DMS53 treated with DMSO at 0.1 percent for 48 hours (cell line): ENCODE measurements at regions not wholly inside any gene's neighbourhood (a gene's known extent, or its start where the extent isn't known, plus 50 kb on each side); places are given as distances from the start of the nearest gene placed in this dataset.

Source experiments
- DNase-seq: peaks from one replicate; lab custom pipeline; 2025; ENCODE audit not compliant: unreplicated experiment; lab: John Stamatoyannopoulos, UW

- DNase-seq, result no peak
These were observed 598.2 kb upstream of the SYT4 start for GRCh38 chr18:43875511-43875910.

- DNase-seq, result no peak
These were observed 599.0 kb upstream of the SYT4 start for GRCh38 chr18:43876286-43876685.

- DNase-seq, result no peak
These were observed 599.5 kb upstream of the SYT4 start for GRCh38 chr18:43876748-43877147.

GRCh38 chr18:43877616-43878321 is 600.5 kb upstream of the SYT4 start:
- DNase-seq, result no peak

GRCh38 chr18:43879415-43879814 is 602.1 kb upstream of the SYT4 start:
- no peak for DNase-seq

- no peak for DNase-seq
These were observed 605.2 kb upstream of the SYT4 start for GRCh38 chr18:43882358-43883055.

GRCh38 chr18:43883886-43884285 is 606.6 kb upstream of the SYT4 start:
- no peak for DNase-seq

GRCh38 chr18:43886341-43886740 is 609.1 kb upstream of the SYT4 start:
- DNase-seq, result no peak

- DNase-seq, result no peak
These were observed 610.2 kb upstream of the SYT4 start for GRCh38 chr18:43887491-43887890.

GRCh38 chr18:43888598-43888997 is 611.3 kb upstream of the SYT4 start:
- DNase-seq, result no peak

- peak; percentile 61 for DNase-seq
These were observed 615.8 kb upstream of the SYT4 start for GRCh38 chr18:43893001-43893637.

- DNase-seq, result no peak
These were observed 627.0 kb upstream of the SYT4 start for GRCh38 chr18:43904209-43904837.

- no peak for DNase-seq
These were observed 636.7 kb upstream of the SYT4 start for GRCh38 chr18:43914018-43914417.

GRCh38 chr18:43916984-43917383 is 639.7 kb upstream of the SYT4 start:
- DNase-seq, result no peak

- no peak for DNase-seq
These were observed 640.2 kb upstream of the SYT4 start for GRCh38 chr18:43917520-43917919.

GRCh38 chr18:43919551-43919950 is 642.3 kb upstream of the SYT4 start:
- peak; percentile 87 for DNase-seq

GRCh38 chr18:43931439-43931838 is 654.1 kb upstream of the SYT4 start:
- DNase-seq, result peak; percentile 48

- DNase-seq, result peak; percentile 84
These were observed 654.9 kb upstream of the SYT4 start for GRCh38 chr18:43932140-43932539.

- no peak for DNase-seq
These were observed 655.9 kb upstream of the SYT4 start for GRCh38 chr18:43933177-43933576.

- DNase-seq, result no peak
These were observed 657.0 kb upstream of the SYT4 start for GRCh38 chr18:43934322-43934721.

GRCh38 chr18:43934781-43935471 is 657.6 kb upstream of the SYT4 start:
- no peak for DNase-seq
